ENCODE measurements at regions not wholly inside any gene's neighbourhood (a gene's known extent, or its start where the extent isn't known, plus 50 kb on each side); places are given as distances from the start of the nearest gene placed in this dataset.

- peaks cover 25% of the 10 kb centered on the region for H3K9me3 Mint-ChIP-seq (ENCODE audit: low read depth)
- no peaks in the 10 kb centered on the region for H3K27me3 Mint-ChIP-seq
- H3K36me3 Mint-ChIP-seq (ENCODE audit: insufficient read depth), result peaks cover 3% of the 10 kb centered on the region
- H3K4me1 Mint-ChIP-seq (ENCODE audit: low read depth), result no peaks in the 10 kb centered on the region
- H3K4me3 Mint-ChIP-seq (ENCODE audit: low read depth), result no peak overlapping the region
- no peak overlapping the region for H3K27ac Mint-ChIP-seq
- DNase-seq (ENCODE audit: low spot score, unreplicated experiment), result no peak
- TF ChIP-seq CTCF (IDR thresholded peaks at IDR 0.05; ENCODE audit: unreplicated experiment), result no peak
Measured at GRCh38 chr9:22255337-22255736, 191.3 kb upstream of the DMRTA1 start.

DNA sequence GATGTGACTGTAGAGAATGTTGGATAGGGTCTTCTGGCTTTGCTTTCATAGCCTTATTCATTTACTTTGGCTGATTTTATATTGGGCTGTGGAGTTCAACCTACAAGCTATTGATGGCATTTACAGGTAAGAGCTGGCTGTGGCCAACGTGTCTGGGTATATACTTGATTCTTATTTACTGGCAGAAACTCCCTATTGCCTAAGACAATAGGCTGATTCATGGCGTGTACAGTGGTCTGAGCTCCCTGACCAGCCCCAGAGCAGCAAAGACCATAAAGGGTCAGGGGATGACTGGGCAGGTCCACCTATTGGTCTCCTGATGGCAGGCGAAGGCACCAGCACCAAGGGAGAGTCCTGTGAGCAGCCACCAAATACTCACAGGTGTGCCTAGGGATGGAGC lies 190.2 kb upstream of the DMRTA1 start:
- no peak for DNase-seq (ENCODE audit: low spot score, unreplicated experiment)
- H3K36me3 Mint-ChIP-seq (ENCODE audit: insufficient read depth), result peaks cover 3% of the 10 kb centered on the region
- no peaks in the 10 kb centered on the region for H3K27me3 Mint-ChIP-seq
- TF ChIP-seq CTCF (IDR thresholded peaks at IDR 0.05; ENCODE audit: unreplicated experiment), result no peak
- H3K9me3 Mint-ChIP-seq (ENCODE audit: low read depth), result peaks cover 22% of the 10 kb centered on the region
- H3K27ac Mint-ChIP-seq, result no peak overlapping the region
- no peaks in the 10 kb centered on the region for H3K4me1 Mint-ChIP-seq (ENCODE audit: low read depth)
- no peak overlapping the region for H3K4me3 Mint-ChIP-seq (ENCODE audit: low read depth)

DNA sequence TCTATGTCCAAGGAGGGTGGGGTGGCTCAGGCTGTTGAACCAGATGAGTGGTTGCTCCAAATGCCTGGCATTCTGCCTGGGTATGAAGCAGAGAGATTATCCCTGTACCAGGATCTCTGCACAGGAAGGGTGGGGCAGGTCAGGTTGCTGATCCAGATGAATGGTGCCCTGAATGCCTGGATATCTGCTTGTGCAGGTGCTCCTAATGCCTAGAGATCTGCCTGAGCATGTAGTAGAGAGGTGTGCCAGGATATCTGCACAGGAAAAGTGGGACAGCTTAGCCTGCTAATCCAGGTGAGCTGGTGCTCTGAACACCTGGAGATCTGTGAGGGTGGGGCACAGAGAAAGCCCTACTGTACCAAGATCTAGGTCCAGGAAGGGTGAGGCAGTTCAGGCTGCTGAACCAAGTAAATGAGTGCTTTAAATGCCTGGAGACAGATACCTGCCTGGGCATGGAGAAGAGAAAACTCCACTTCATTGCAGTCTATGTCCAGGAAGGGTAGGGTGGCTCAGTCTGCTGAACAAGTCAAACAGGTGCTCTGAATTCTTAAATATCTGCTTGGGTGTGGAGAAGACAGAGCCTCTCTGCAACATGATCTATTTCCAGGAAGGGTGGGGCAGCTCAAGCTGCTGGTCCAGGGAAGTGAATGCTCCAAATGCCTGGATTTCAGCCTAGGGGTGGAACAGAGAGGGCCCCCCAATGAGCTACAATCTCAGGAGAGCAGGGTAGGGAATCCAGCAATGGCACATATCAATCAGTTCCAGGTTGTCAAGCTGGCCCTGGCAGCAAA lies 189.4 kb upstream of the DMRTA1 start:
- TF ChIP-seq CTCF (IDR thresholded peaks at IDR 0.05; ENCODE audit: unreplicated experiment), result no peak
- Mint-ChIP-seq H3K4me3 (ENCODE audit: low read depth) (no peak overlapping the region), H3K27me3 (no peaks in the 10 kb centered on the region), H3K9me3 (ENCODE audit: low read depth) (peaks cover 15% of the 10 kb centered on the region), H3K27ac (no peak overlapping the region), H3K36me3 (ENCODE audit: insufficient read depth) (peaks cover 2% of the 10 kb centered on the region), H3K4me1 (ENCODE audit: low read depth) (no peaks in the 10 kb centered on the region)
- no peak for DNase-seq (ENCODE audit: low spot score, unreplicated experiment)

- no peak overlapping the region for H3K27ac Mint-ChIP-seq
- no peak for TF ChIP-seq CTCF (IDR thresholded peaks at IDR 0.05; ENCODE audit: unreplicated experiment)
- H3K27me3 Mint-ChIP-seq, result peaks cover 3% of the 10 kb centered on the region
- H3K4me3 Mint-ChIP-seq (ENCODE audit: low read depth), result no peak overlapping the region
- no peaks in the 10 kb centered on the region for H3K36me3 Mint-ChIP-seq (ENCODE audit: insufficient read depth)
- H3K9me3 Mint-ChIP-seq (ENCODE audit: low read depth), result peaks cover 24% of the 10 kb centered on the region
- H3K4me1 Mint-ChIP-seq (ENCODE audit: low read depth), result no peaks in the 10 kb centered on the region
- DNase-seq (ENCODE audit: low spot score, unreplicated experiment), result no peak
Measured at GRCh38 chr9:22265038-22265437, 181.6 kb upstream of the DMRTA1 start.

GRCh38 chr9:22265534-22265933 lies 181.1 kb upstream of the DMRTA1 start:
- Mint-ChIP-seq H3K4me3 (ENCODE audit: low read depth) (no peak overlapping the region), H3K9me3 (ENCODE audit: low read depth) (peaks cover 24% of the 10 kb centered on the region), H3K36me3 (ENCODE audit: insufficient read depth) (no peaks in the 10 kb centered on the region), H3K27ac (no peak overlapping the region), H3K4me1 (ENCODE audit: low read depth) (no peaks in the 10 kb centered on the region), H3K27me3 (peaks cover 3% of the 10 kb centered on the region)
- TF ChIP-seq CTCF (IDR thresholded peaks at IDR 0.05; ENCODE audit: unreplicated experiment), result no peak
- no peak for DNase-seq (ENCODE audit: low spot score, unreplicated experiment)

Measured in progenitor cell of endocrine pancreas (in vitro differentiated cells).